ENCODE measurements at regions not wholly inside any gene's neighbourhood (a gene's known extent, or its start where the extent isn't known, plus 50 kb on each side); places are given as distances from the start of the nearest gene placed in this dataset.
"Not testable (repeated sequence)": the region's sequence is repeated elsewhere in the genome, so short reads cannot be mapped to it uniquely, and the experiment has no call there.

GRCh38 chr7:54153462-54153861 lies 388.7 kb upstream of the VSTM2A start:
- no peak for DNase-seq

GRCh38 chr7:54159088-54159487 lies 383.1 kb upstream of the VSTM2A start:
- no peak for DNase-seq

- no peak for DNase-seq
These were observed 380.6 kb upstream of the VSTM2A start for GRCh38 chr7:54161621-54162020.

- no peak for DNase-seq
These were observed 375.8 kb upstream of the VSTM2A start for GRCh38 chr7:54166419-54166818.

GRCh38 chr7:54179321-54180029 lies 362.7 kb upstream of the VSTM2A start:
- DNase-seq = no peak

GRCh38 chr7:54180796-54181195 lies 361.4 kb upstream of the VSTM2A start:
- DNase-seq = no peak

GRCh38 chr7:54183055-54183454 lies 359.1 kb upstream of the VSTM2A start:
- DNase-seq = no peak

GRCh38 chr7:54186336-54186735 lies 355.8 kb upstream of the VSTM2A start:
- no peak for DNase-seq

GRCh38 chr7:54187886-54188685 lies 354.1 kb upstream of the VSTM2A start:
- no peak for DNase-seq

GRCh38 chr7:54188843-54189242 lies 353.3 kb upstream of the VSTM2A start:
- DNase-seq = no peak

GRCh38 chr7:54189330-54189729 lies 352.8 kb upstream of the VSTM2A start:
- no peak for DNase-seq

GRCh38 chr7:54201501-54201900 lies 340.7 kb upstream of the VSTM2A start:
- no peak for DNase-seq

- no peak for DNase-seq
These were observed 326.8 kb upstream of the VSTM2A start for GRCh38 chr7:54215424-54215823.

- not testable (repeated sequence) for DNase-seq
These were observed 316.1 kb upstream of the VSTM2A start for GRCh38 chr7:54226030-54226429.

- no peak for DNase-seq
These were observed 299.4 kb upstream of the VSTM2A start for GRCh38 chr7:54242776-54243175.

- DNase-seq = no peak
These were observed 297.2 kb upstream of the VSTM2A start for GRCh38 chr7:54245020-54245419.

GRCh38 chr7:54249686-54250085 lies 292.5 kb upstream of the VSTM2A start:
- no peak for DNase-seq

GRCh38 chr7:54252256-54253035 lies 289.7 kb upstream of the VSTM2A start:
- no peak for DNase-seq

GRCh38 chr7:54253036-54253373 lies 289.2 kb upstream of the VSTM2A start:
- no peak for DNase-seq

- no peak for DNase-seq
These were observed 286.9 kb upstream of the VSTM2A start for GRCh38 chr7:54255242-54255641.

GRCh38 chr7:54259185-54259584 lies 283.0 kb upstream of the VSTM2A start:
- DNase-seq = no peak

GRCh38 chr7:54260941-54261371 lies 281.2 kb upstream of the VSTM2A start:
- no peak for DNase-seq

- DNase-seq = no peak
These were observed 263.3 kb upstream of the VSTM2A start for GRCh38 chr7:54278847-54279246.
